AG10803 (cell line): ENCODE measurements at regions not wholly inside any gene's neighbourhood (a gene's known extent, or its start where the extent isn't known, plus 50 kb on each side); places are given as distances from the start of the nearest gene placed in this dataset.

Experiments
- DNase-seq: peaks from one replicate; pipeline ENCODE4 v3.0.0; 2010; ENCODE audit warnings: low read depth
- H3K4me3 ChIP-seq: 2 replicates; pipeline ENCODE4 v1.5.1; 2011; ENCODE audit warnings: mild to moderate bottlenecking, low read length, control low read depth
- TF ChIP-seq, protein P1 (sequence below): conservative IDR thresholded peaks from 2 replicates; pipeline ENCODE4 v1.5.1; 2011; ENCODE audit warnings: mild to moderate bottlenecking, low read length, control low read depth, inconsistent platforms

DNA sequence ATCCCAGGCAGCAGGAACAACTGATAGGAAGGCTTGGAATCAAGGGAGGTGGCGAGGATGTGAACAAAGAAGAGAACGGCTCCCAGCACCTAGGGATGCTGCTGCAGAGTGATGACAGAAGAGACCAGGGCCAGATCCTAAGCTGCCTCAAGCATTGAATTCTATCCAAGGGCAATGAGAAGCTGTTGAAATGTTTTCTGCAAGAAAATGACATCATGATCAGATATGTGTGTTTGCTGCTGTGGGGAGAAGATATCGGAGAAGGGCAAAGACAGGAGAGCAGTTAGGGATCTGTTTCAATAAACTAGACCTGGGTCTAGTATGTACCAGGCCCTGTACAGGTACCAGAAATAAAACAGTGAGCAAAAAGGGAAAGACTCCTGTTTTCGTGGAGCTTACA is 194.7 kb upstream of the RAB4A start:
- TF ChIP-seq, protein P1, sequence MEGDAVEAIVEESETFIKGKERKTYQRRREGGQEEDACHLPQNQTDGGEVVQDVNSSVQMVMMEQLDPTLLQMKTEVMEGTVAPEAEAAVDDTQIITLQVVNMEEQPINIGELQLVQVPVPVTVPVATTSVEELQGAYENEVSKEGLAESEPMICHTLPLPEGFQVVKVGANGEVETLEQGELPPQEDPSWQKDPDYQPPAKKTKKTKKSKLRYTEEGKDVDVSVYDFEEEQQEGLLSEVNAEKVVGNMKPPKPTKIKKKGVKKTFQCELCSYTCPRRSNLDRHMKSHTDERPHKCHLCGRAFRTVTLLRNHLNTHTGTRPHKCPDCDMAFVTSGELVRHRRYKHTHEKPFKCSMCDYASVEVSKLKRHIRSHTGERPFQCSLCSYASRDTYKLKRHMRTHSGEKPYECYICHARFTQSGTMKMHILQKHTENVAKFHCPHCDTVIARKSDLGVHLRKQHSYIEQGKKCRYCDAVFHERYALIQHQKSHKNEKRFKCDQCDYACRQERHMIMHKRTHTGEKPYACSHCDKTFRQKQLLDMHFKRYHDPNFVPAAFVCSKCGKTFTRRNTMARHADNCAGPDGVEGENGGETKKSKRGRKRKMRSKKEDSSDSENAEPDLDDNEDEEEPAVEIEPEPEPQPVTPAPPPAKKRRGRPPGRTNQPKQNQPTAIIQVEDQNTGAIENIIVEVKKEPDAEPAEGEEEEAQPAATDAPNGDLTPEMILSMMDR: no peak
- no peak for DNase-seq

GRCh38 chr1:229079016-229079595 is 191.8 kb upstream of the RAB4A start:
- no peak for DNase-seq
- H3K4me3 ChIP-seq: no peak overlapping the region
- TF ChIP-seq, protein P1: no peak

More for the DNA sequence above, 194.7 kb upstream of the RAB4A start:
- H3K4me3 ChIP-seq: no peak overlapping the region

DNA sequence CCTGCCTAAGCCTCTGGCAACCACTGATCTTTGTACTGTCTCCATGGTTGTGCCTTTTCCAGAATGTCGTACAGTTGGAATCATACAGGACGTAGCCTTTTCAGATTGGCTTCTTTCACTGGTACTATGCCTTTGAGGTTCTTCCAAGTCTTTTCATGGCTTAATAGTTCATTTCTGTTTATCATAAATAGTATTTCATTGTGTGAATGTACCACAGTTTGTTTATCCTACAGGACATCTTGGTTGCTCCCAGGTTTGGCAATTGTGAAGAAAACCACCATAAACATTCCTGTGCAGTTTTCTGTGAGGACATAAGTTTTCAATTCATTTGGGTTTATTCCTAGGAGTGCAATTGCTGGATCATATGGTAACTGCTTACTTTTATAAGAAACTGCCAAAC is 190.6 kb upstream of the RAB4A start:
- no peak for DNase-seq
- TF ChIP-seq, protein P1: no peak
- no peak overlapping the region for H3K4me3 ChIP-seq

GRCh38 chr1:229085291-229085690 is 185.6 kb upstream of the RAB4A start:
- no peak overlapping the region for H3K4me3 ChIP-seq
- TF ChIP-seq, protein P1: no peak
- no peak for DNase-seq

- TF ChIP-seq, protein P1: no peak
- no peak overlapping the region for H3K4me3 ChIP-seq
- DNase-seq: no peak
These were observed 184.8 kb upstream of the RAB4A start for GRCh38 chr1:229086091-229086490.

DNA sequence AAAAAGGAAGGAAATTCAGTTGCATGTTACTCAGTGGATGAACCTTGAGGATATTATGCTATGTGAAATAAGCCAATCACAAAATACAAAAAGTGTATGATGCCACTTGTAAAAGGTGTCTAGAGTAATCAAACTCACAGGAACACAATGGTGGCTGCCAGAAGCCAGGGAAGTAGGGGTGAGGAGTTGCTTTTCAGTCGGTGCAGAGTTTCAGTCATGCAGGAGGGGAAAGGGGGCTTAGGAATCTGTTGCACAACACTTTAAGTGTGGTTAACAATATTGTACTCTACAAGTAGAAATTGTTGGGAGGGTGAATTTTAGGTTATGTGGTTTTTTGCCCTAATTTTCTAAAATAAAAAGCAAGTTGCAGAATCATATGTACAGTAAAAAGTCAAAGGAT is 184.2 kb upstream of the RAB4A start:
- TF ChIP-seq, protein P1: no peak
- H3K4me3 ChIP-seq: no peak overlapping the region
- no peak for DNase-seq

GRCh38 chr1:229087339-229087738 is 183.6 kb upstream of the RAB4A start:
- TF ChIP-seq, protein P1: no peak
- H3K4me3 ChIP-seq: no peak overlapping the region
- peak; percentile 24 for DNase-seq
